GM23338 (cell line): ENCODE measurements at regions not wholly inside any gene's neighbourhood (a gene's known extent, or its start where the extent isn't known, plus 50 kb on each side); places are given as distances from the start of the nearest gene placed in this dataset.
A peak's percentile ranks its signal among the peaks of the same experiment; 100 is the strongest.

Experiments
- ATAC-seq: fragments of 200-7000 bp; cut with Tn5 transposase; 3 replicates; pipeline ENCODE4 v1.9.1; 2020
- DNase-seq: peaks from one replicate; pipeline ENCODE4 v3.0.0-alpha.2; 2015; ENCODE audit warnings: low spot score
- H2AFZ ChIP-seq: fragments of 200-600 bp; sonication (generic); 2 replicates; pipeline ENCODE4 v1.8.0; 2016; ENCODE audit warnings: antibody characterized with exemption, mild to moderate bottlenecking, moderate library complexity
- H3F3A ChIP-seq: fragments of 200-600 bp; sonication (generic); replicated peaks from 2 replicates; pipeline ENCODE4 v1.8.0; 2017; ENCODE audit warnings: antibody characterized with exemption, mixed run types, low read depth
- H3K27ac ChIP-seq: fragments of 200-600 bp; sonication (generic); 2 replicates; pipeline ENCODE4 v1.6.1; 2016; ENCODE audit warnings: low read depth
- H3K27me3 ChIP-seq: fragments of 200-600 bp; sonication (generic); 2 replicates; pipeline ENCODE4 v1.8.0; 2016; ENCODE audit warnings: mild to moderate bottlenecking, mixed run types, moderate library complexity; ENCODE audit not compliant: insufficient read depth
- H3K36me3 ChIP-seq: fragments of 200-600 bp; sonication (generic); 2 replicates; pipeline ENCODE4 v1.8.0; 2016; ENCODE audit warnings: mild to moderate bottlenecking; ENCODE audit not compliant: insufficient read depth
- H3K4me1 ChIP-seq: fragments of 200-600 bp; sonication (generic); 2 replicates; pipeline ENCODE4 v1.8.0; 2016; ENCODE audit warnings: mild to moderate bottlenecking, moderate library complexity; ENCODE audit not compliant: insufficient read depth
- H3K4me2 ChIP-seq: fragments of 200-600 bp; sonication (generic); 2 replicates; pipeline ENCODE4 v1.7.1; 2017; ENCODE audit warnings: mixed run types
- H3K4me3 ChIP-seq: fragments of 200-600 bp; sonication (generic); 2 replicates; pipeline ENCODE4 v1.6.1; 2016; ENCODE audit warnings: mixed run types
- H3K79me2 ChIP-seq: fragments of 200-600 bp; sonication (generic); replicated peaks from 2 replicates; pipeline ENCODE4 v1.8.0; 2017; ENCODE audit warnings: mild to moderate bottlenecking; ENCODE audit not compliant: insufficient read depth
- H3K9me2 ChIP-seq: fragments of 200-600 bp; sonication (generic); 2 replicates; pipeline ENCODE4 v1.8.0; 2017; ENCODE audit not compliant: insufficient read depth
- H4K20me1 ChIP-seq: fragments of 200-600 bp; sonication (generic); replicated peaks from 2 replicates; pipeline ENCODE4 v1.8.0; 2017; ENCODE audit warnings: mild to moderate bottlenecking; ENCODE audit not compliant: insufficient read depth
- H3K27ac Mint-ChIP-seq: 2 replicates; pipeline ENCODE4 v1.8.0; 2020; ENCODE audit warnings: inconsistent platforms, mild to moderate bottlenecking, moderate library complexity, mixed read lengths
- H3K27me3 Mint-ChIP-seq: 3 replicates; pipeline ENCODE4 v1.8.0; 2022; ENCODE audit warnings: low read depth, mild to moderate bottlenecking, moderate library complexity, mixed read lengths, inconsistent platforms; ENCODE audit not compliant: insufficient read depth, poor library complexity
- H3K36me3 Mint-ChIP-seq: 3 replicates; pipeline ENCODE4 v1.8.0; 2021; ENCODE audit warnings: low read depth, mild to moderate bottlenecking, inconsistent platforms, moderate library complexity, mixed read lengths
- H3K4me1 Mint-ChIP-seq: 3 replicates; pipeline ENCODE4 v1.8.0; 2020; ENCODE audit warnings: mild to moderate bottlenecking, inconsistent platforms, mixed read lengths
- H3K4me3 Mint-ChIP-seq: 3 replicates; pipeline ENCODE4 v1.8.0; 2021; ENCODE audit warnings: moderate library complexity, mild to moderate bottlenecking, inconsistent platforms, mixed read lengths
- H3K9me3 Mint-ChIP-seq: 3 replicates; pipeline ENCODE4 v1.8.0; 2020; ENCODE audit warnings: moderate library complexity, mild to moderate bottlenecking, inconsistent platforms, mixed read lengths
- CREB1 ChIP-seq: fragments of 250-450 bp; sonication (Bioruptor Pico); IDR thresholded peaks from 2 replicates; pipeline ENCODE4 v1.5.0; 2020; ENCODE audit warnings: low read depth, mild to moderate bottlenecking, moderate library complexity
- EZH2 ChIP-seq: fragments of 200-600 bp; sonication (generic); IDR thresholded peaks from one replicate; pipeline ENCODE4 v1.8.0; 2017; ENCODE audit warnings: antibody characterized with exemption, mild to moderate bottlenecking, low read depth; ENCODE audit not compliant: unreplicated experiment
- EZH2phosphoT487 ChIP-seq: fragments of 200-600 bp; sonication (generic); IDR thresholded peaks from one replicate; pipeline ENCODE4 v1.8.1; 2018; ENCODE audit warnings: antibody characterized with exemption; ENCODE audit not compliant: unreplicated experiment
- JUNB ChIP-seq: IDR thresholded peaks from one replicate; pipeline ENCODE4 v1.6.1; 2016; ENCODE audit warnings: antibody characterized with exemption; ENCODE audit not compliant: unreplicated experiment
- NANOG ChIP-seq: IDR thresholded peaks from 2 replicates; pipeline ENCODE4 v1.6.1; 2016; ENCODE audit warnings: antibody characterized with exemption, borderline replicate concordance
- POLR2AphosphoS5 ChIP-seq: IDR thresholded peaks from 2 replicates; pipeline ENCODE4 v1.6.1; 2016; ENCODE audit warnings: antibody characterized with exemption, low read depth
- STAT1 ChIP-seq: IDR thresholded peaks from one replicate; pipeline ENCODE4 v1.6.1; 2016; ENCODE audit warnings: antibody characterized with exemption; ENCODE audit not compliant: unreplicated experiment
- ZNF114 ChIP-seq: fragments of 250-450 bp; sonication (Bioruptor Pico); IDR thresholded peaks from 2 replicates; pipeline ENCODE4 v1.5.0; 2020; ENCODE audit warnings: mild to moderate bottlenecking, moderate library complexity
- ZNF331 ChIP-seq: fragments of 250-450 bp; sonication (Bioruptor Pico); IDR thresholded peaks from 2 replicates; pipeline ENCODE4 v1.5.0; 2020; ENCODE audit warnings: low read depth, mild to moderate bottlenecking, moderate library complexity
- TF ChIP-seq, protein P1 (sequence below), 2 experiments: fragments of 200-600 bp in 1 of 2; sonication (generic) in 1 of 2; conservative IDR thresholded peaks; 2 replicates each; pipeline versions ENCODE4 v1.5.1 to v1.6.1; 2016 to 2017; ENCODE audit warnings: antibody characterized with exemption in 2 of 2, low read depth in 2 of 2, mild to moderate bottlenecking in 2 of 2, moderate library complexity in 1 of 2
- TF ChIP-seq, protein P2 (sequence below): IDR thresholded peaks from one replicate; pipeline ENCODE4 v1.6.1; 2018; ENCODE audit warnings: antibody characterized with exemption; ENCODE audit not compliant: unreplicated experiment
- TF ChIP-seq, protein P3 (sequence below): fragments of 250-450 bp; sonication (Bioruptor Pico); IDR thresholded peaks from 2 replicates; pipeline ENCODE4 v1.5.0; 2020; ENCODE audit warnings: mild to moderate bottlenecking, moderate library complexity
- TF ChIP-seq, protein P4 (sequence below): IDR thresholded peaks from 2 replicates; pipeline ENCODE4 v1.6.1; 2016; ENCODE audit warnings: antibody characterized with exemption

DNA sequence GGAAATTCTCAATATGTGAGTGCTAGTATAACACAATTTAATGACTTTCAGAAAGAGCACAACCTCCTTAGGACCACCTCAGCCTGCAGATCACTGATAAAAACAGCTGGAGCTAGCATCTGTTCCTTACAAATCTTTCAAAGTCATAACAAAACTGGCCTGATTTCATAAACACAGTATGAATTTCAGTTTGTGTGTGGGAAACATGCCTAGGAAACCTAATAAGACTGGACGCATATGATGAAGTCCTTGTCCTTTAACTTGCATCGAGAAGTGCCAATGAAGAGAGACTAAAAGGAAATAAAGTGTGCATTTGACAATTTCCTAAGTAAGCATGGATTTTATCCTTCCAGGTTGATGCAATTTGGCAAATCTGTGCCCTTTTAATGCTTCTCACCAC lies 74.1 kb upstream of the KLHL14 start:
- no peak for DNase-seq
- no peak for ATAC-seq
- no peaks in the 10 kb centered on the region for H4K20me1 ChIP-seq
- Mint-ChIP-seq H3K4me1 (peaks cover 21% of the 10 kb centered on the region), H3K27me3 (peaks cover 5% of the 10 kb centered on the region), H3K27ac (peak overlapping the region; percentile 89; the same call in 1 of the 2 replicates), H3K36me3 (peaks cover 15% of the 10 kb centered on the region; the same call in 2 of the 3 replicates), H3K4me3 (no peak overlapping the region), H3K9me3 (peaks cover 22% of the 10 kb centered on the region)
- no peaks in the 10 kb centered on the region for H3K27me3 ChIP-seq
- H3K4me3 ChIP-seq: no peak overlapping the region
- H3K27ac ChIP-seq: peak overlapping the region; percentile 11; the same call in 1 of the 2 replicates
- TF ChIP-seq, protein P1, sequence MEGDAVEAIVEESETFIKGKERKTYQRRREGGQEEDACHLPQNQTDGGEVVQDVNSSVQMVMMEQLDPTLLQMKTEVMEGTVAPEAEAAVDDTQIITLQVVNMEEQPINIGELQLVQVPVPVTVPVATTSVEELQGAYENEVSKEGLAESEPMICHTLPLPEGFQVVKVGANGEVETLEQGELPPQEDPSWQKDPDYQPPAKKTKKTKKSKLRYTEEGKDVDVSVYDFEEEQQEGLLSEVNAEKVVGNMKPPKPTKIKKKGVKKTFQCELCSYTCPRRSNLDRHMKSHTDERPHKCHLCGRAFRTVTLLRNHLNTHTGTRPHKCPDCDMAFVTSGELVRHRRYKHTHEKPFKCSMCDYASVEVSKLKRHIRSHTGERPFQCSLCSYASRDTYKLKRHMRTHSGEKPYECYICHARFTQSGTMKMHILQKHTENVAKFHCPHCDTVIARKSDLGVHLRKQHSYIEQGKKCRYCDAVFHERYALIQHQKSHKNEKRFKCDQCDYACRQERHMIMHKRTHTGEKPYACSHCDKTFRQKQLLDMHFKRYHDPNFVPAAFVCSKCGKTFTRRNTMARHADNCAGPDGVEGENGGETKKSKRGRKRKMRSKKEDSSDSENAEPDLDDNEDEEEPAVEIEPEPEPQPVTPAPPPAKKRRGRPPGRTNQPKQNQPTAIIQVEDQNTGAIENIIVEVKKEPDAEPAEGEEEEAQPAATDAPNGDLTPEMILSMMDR (conservative IDR thresholded peaks at IDR 0.05; ENCODE audit: low read depth in 2 of 2): no peak
- TF ChIP-seq JUNB: no peak
- TF ChIP-seq POLR2AphosphoS5: no peak
- TF ChIP-seq, protein P2, sequence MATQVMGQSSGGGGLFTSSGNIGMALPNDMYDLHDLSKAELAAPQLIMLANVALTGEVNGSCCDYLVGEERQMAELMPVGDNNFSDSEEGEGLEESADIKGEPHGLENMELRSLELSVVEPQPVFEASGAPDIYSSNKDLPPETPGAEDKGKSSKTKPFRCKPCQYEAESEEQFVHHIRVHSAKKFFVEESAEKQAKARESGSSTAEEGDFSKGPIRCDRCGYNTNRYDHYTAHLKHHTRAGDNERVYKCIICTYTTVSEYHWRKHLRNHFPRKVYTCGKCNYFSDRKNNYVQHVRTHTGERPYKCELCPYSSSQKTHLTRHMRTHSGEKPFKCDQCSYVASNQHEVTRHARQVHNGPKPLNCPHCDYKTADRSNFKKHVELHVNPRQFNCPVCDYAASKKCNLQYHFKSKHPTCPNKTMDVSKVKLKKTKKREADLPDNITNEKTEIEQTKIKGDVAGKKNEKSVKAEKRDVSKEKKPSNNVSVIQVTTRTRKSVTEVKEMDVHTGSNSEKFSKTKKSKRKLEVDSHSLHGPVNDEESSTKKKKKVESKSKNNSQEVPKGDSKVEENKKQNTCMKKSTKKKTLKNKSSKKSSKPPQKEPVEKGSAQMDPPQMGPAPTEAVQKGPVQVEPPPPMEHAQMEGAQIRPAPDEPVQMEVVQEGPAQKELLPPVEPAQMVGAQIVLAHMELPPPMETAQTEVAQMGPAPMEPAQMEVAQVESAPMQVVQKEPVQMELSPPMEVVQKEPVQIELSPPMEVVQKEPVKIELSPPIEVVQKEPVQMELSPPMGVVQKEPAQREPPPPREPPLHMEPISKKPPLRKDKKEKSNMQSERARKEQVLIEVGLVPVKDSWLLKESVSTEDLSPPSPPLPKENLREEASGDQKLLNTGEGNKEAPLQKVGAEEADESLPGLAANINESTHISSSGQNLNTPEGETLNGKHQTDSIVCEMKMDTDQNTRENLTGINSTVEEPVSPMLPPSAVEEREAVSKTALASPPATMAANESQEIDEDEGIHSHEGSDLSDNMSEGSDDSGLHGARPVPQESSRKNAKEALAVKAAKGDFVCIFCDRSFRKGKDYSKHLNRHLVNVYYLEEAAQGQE: no peak
- TF ChIP-seq, protein P3, sequence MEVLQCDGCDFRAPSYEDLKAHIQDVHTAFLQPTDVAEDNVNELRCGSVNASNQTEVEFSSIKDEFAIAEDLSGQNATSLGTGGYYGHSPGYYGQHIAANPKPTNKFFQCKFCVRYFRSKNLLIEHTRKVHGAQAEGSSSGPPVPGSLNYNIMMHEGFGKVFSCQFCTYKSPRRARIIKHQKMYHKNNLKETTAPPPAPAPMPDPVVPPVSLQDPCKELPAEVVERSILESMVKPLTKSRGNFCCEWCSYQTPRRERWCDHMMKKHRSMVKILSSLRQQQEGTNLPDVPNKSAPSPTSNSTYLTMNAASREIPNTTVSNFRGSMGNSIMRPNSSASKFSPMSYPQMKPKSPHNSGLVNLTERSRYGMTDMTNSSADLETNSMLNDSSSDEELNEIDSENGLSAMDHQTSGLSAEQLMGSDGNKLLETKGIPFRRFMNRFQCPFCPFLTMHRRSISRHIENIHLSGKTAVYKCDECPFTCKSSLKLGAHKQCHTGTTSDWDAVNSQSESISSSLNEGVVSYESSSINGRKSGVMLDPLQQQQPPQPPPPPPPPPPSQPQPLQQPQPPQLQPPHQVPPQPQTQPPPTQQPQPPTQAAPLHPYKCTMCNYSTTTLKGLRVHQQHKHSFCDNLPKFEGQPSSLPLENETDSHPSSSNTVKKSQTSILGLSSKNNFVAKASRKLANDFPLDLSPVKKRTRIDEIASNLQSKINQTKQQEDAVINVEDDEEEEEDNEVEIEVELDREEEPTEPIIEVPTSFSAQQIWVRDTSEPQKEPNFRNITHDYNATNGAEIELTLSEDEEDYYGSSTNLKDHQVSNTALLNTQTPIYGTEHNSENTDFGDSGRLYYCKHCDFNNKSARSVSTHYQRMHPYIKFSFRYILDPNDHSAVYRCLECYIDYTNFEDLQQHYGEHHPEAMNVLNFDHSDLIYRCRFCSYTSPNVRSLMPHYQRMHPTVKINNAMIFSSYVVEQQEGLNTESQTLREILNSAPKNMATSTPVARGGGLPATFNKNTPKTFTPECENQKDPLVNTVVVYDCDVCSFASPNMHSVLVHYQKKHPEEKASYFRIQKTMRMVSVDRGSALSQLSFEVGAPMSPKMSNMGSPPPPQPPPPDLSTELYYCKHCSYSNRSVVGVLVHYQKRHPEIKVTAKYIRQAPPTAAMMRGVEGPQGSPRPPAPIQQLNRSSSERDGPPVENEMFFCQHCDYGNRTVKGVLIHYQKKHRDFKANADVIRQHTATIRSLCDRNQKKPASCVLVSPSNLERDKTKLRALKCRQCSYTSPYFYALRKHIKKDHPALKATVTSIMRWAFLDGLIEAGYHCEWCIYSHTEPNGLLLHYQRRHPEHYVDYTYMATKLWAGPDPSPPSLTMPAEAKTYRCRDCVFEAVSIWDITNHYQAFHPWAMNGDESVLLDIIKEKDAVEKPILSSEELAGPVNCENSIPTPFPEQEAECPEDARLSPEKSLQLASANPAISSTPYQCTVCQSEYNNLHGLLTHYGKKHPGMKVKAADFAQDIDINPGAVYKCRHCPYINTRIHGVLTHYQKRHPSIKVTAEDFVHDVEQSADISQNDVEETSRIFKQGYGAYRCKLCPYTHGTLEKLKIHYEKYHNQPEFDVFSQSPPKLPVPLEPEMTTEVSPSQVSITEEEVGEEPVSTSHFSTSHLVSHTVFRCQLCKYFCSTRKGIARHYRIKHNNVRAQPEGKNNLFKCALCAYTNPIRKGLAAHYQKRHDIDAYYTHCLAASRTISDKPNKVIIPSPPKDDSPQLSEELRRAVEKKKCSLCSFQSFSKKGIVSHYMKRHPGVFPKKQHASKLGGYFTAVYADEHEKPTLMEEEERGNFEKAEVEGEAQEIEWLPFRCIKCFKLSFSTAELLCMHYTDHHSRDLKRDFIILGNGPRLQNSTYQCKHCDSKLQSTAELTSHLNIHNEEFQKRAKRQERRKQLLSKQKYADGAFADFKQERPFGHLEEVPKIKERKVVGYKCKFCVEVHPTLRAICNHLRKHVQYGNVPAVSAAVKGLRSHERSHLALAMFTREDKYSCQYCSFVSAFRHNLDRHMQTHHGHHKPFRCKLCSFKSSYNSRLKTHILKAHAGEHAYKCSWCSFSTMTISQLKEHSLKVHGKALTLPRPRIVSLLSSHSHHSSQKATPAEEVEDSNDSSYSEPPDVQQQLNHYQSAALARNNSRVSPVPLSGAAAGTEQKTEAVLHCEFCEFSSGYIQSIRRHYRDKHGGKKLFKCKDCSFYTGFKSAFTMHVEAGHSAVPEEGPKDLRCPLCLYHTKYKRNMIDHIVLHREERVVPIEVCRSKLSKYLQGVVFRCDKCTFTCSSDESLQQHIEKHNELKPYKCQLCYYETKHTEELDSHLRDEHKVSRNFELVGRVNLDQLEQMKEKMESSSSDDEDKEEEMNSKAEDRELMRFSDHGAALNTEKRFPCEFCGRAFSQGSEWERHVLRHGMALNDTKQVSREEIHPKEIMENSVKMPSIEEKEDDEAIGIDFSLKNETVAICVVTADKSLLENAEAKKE: no peak
- TF ChIP-seq EZH2: no peak
- no peak for TF ChIP-seq NANOG
- TF ChIP-seq, protein P4, sequence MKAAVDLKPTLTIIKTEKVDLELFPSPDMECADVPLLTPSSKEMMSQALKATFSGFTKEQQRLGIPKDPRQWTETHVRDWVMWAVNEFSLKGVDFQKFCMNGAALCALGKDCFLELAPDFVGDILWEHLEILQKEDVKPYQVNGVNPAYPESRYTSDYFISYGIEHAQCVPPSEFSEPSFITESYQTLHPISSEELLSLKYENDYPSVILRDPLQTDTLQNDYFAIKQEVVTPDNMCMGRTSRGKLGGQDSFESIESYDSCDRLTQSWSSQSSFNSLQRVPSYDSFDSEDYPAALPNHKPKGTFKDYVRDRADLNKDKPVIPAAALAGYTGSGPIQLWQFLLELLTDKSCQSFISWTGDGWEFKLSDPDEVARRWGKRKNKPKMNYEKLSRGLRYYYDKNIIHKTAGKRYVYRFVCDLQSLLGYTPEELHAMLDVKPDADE: no peak
- TF ChIP-seq STAT1: no peak
- no peak for TF ChIP-seq CREB1 (CRISPR knock-in tag)
- TF ChIP-seq ZNF331: no peak
- no peak for TF ChIP-seq EZH2phosphoT487
- TF ChIP-seq ZNF114 (CRISPR knock-in tag): no peak
- no peak overlapping the region for H2AFZ ChIP-seq
- no peaks in the 10 kb centered on the region for H3F3A ChIP-seq
- peaks cover 7% of the 10 kb centered on the region; the same call in 1 of the 2 replicates for H3K4me1 ChIP-seq
- H3K79me2 ChIP-seq: no peaks in the 10 kb centered on the region
- H3K4me2 ChIP-seq: no peak overlapping the region
- H3K36me3 ChIP-seq: no peaks in the 10 kb centered on the region
- no peaks in the 10 kb centered on the region for H3K9me2 ChIP-seq
